Adrenal gland (tissue), 5 donors: ENCODE measurements at regions not wholly inside any gene's neighbourhood (a gene's known extent, or its start where the extent isn't known, plus 50 kb on each side); places are given as distances from the start of the nearest gene placed in this dataset.

Source experiments
- POLR2A ChIP-seq, 2 donors: fragments of 450-650 bp; IDR thresholded peaks; one replicate each; pipeline ENCODE4 v1.6.1; 2017; ENCODE audit warnings: antibody characterized with exemption in 2 of 2, mild to moderate bottlenecking in 2 of 2, moderate library complexity in 1 of 2
- TF ChIP-seq, protein P1 (sequence below), 6 experiments: fragments of 450-650 bp in 4 of 6; fragments of 200-600 bp in 2 of 6; sonication (generic) in 1 of 6; IDR thresholded peaks; 1 replicate in 5 of 6; 2 replicates in 1 of 6; pipeline versions ENCODE4 v1.5.1 to v1.8.0; 2016 to 2021; ENCODE audit warnings: antibody characterized with exemption in 6 of 6, mild to moderate bottlenecking in 2 of 6, moderate library complexity in 1 of 6
- donor health status: DM: no; HTN: no; CAD: no.

DNA sequence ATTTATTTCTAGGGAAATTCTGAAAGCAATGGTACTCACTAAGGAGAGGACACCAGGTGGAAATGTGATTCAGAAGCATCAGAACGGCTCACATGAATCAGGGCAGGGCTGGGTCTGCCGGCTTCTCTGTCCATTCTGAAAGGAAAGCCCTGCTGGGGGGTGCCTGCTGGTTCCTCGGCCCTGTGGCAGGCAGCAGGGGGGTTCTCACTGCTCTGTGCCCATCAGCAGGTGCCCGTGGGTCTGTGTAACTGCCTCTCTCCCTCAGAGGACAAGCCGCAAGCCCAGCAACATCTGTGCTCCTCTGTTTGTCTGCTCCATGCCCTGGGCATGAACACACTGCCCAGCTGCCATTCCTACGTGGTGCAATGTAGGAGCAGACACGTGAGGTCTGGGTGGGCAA is 74.9 kb upstream of the ZNF423 start:
- TF ChIP-seq, protein P1, sequence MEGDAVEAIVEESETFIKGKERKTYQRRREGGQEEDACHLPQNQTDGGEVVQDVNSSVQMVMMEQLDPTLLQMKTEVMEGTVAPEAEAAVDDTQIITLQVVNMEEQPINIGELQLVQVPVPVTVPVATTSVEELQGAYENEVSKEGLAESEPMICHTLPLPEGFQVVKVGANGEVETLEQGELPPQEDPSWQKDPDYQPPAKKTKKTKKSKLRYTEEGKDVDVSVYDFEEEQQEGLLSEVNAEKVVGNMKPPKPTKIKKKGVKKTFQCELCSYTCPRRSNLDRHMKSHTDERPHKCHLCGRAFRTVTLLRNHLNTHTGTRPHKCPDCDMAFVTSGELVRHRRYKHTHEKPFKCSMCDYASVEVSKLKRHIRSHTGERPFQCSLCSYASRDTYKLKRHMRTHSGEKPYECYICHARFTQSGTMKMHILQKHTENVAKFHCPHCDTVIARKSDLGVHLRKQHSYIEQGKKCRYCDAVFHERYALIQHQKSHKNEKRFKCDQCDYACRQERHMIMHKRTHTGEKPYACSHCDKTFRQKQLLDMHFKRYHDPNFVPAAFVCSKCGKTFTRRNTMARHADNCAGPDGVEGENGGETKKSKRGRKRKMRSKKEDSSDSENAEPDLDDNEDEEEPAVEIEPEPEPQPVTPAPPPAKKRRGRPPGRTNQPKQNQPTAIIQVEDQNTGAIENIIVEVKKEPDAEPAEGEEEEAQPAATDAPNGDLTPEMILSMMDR (IDR thresholded peaks at IDR 0.05) = no peak
- TF ChIP-seq POLR2A (IDR thresholded peaks at IDR 0.05) = no peak
